GM23248 (cell line): ENCODE measurements at regions not wholly inside any gene's neighbourhood (a gene's known extent, or its start where the extent isn't known, plus 50 kb on each side); places are given as distances from the start of the nearest gene placed in this dataset.

Experiments used
- DNase-seq: peaks from one replicate; pipeline ENCODE4 v3.0.0-alpha.2; 2015
- H2AFZ ChIP-seq: fragments of 200-600 bp; sonication (generic); 2 replicates; pipeline ENCODE4 v1.6.1; 2016; ENCODE audit warnings: antibody characterized with exemption
- H3F3A ChIP-seq: fragments of 200-600 bp; sonication (generic); 2 replicates; pipeline ENCODE4 v1.6.1; 2016; ENCODE audit warnings: mild to moderate bottlenecking, antibody characterized with exemption, mixed run types; ENCODE audit not compliant: insufficient read depth
- H3K27ac ChIP-seq: fragments of 200-600 bp; sonication (generic); 2 replicates; pipeline ENCODE4 v1.5.1; 2016; ENCODE audit warnings: mild to moderate bottlenecking
- H3K27me3 ChIP-seq: fragments of 200-600 bp; sonication (generic); replicated peaks from 2 replicates; pipeline ENCODE4 v1.6.1; 2016; ENCODE audit warnings: mild to moderate bottlenecking; ENCODE audit not compliant: insufficient read depth
- H3K36me3 ChIP-seq: fragments of 200-600 bp; sonication (generic); 2 replicates; pipeline ENCODE4 v1.6.1; 2016; ENCODE audit warnings: low read depth, mild to moderate bottlenecking
- H3K4me1 ChIP-seq: fragments of 200-600 bp; sonication (generic); 2 replicates; pipeline ENCODE4 v1.6.1; 2016; ENCODE audit warnings: mild to moderate bottlenecking; ENCODE audit not compliant: insufficient read depth
- H3K4me2 ChIP-seq: fragments of 200-600 bp; sonication (generic); one replicate; pipeline ENCODE4 v1.6.1; 2016; ENCODE audit warnings: mild to moderate bottlenecking; ENCODE audit not compliant: unreplicated experiment
- H3K4me3 ChIP-seq: fragments of 200-600 bp; sonication (generic); 2 replicates; pipeline ENCODE4 v1.5.1; 2016; ENCODE audit warnings: mild to moderate bottlenecking
- H3K79me2 ChIP-seq: fragments of 200-600 bp; sonication (generic); 2 replicates; pipeline ENCODE4 v1.6.1; 2016; ENCODE audit warnings: mild to moderate bottlenecking; ENCODE audit not compliant: insufficient read depth
- H3K9ac ChIP-seq: fragments of 200-600 bp; sonication (generic); 2 replicates; pipeline ENCODE4 v1.6.1; 2016; ENCODE audit warnings: mild to moderate bottlenecking
- H3K9me2 ChIP-seq: fragments of 200-600 bp; sonication (generic); 2 replicates; pipeline ENCODE4 v1.6.1; 2016; ENCODE audit warnings: mixed run types, mild to moderate bottlenecking, moderate library complexity; ENCODE audit not compliant: insufficient read depth
- H3K9me3 ChIP-seq: fragments of 200-600 bp; sonication (generic); one replicate; pipeline ENCODE4 v1.6.1; 2017; ENCODE audit warnings: low read depth
- H4K20me1 ChIP-seq: fragments of 200-600 bp; sonication (generic); 2 replicates; pipeline ENCODE4 v1.6.0; 2016; ENCODE audit not compliant: insufficient read depth
- EZH2 ChIP-seq: fragments of 200-600 bp; sonication (generic); IDR thresholded peaks from 2 replicates; pipeline ENCODE4 v1.6.1; 2018; ENCODE audit warnings: antibody characterized with exemption, mild to moderate bottlenecking; ENCODE audit not compliant: insufficient read depth, poor library complexity, severe bottlenecking
- EZH2phosphoT487 ChIP-seq: fragments of 200-600 bp; sonication (generic); IDR thresholded peaks from 2 replicates; pipeline ENCODE4 v1.6.1; 2018; ENCODE audit warnings: antibody characterized with exemption, moderate library complexity, mild to moderate bottlenecking, low read depth; ENCODE audit not compliant: insufficient read depth
- WGBS, 2 experiments: methylation state at CpG; one replicate each; pipeline ENCODE4 v1.1.6; 2015 to 2017; ENCODE audit warnings: low lambda C conversion rate in 2 of 2, low coverage in 1 of 2; ENCODE audit errors: missing lambda C conversion rate in 2 of 2; 5-methylcytosine and 5-hydroxymethylcytosine counted together
- in situ Hi-C: fragments of 300-500 bp; cut with MboI; formaldehyde crosslinking; loops from 2 replicates; pipeline ENCODE4 v1.15.0; 2020

GRCh38 chr5:13478831-13479465, 465.5 kb downstream of the DNAH5 start:
- H3K4me1 ChIP-seq: no peaks in the 10 kb centered on the region
- peaks cover 27% of the 10 kb centered on the region for H3K27me3 ChIP-seq
- H3K4me3 ChIP-seq: no peak overlapping the region
- DNase-seq: peak; percentile 69
- no peak overlapping the region for H3K9ac ChIP-seq
- no peaks in the 10 kb centered on the region for H3K79me2 ChIP-seq
- no peaks in the 10 kb centered on the region for H3K9me3 ChIP-seq
- in situ Hi-C loops: no loop called here
- 24 to 28% methylated on average over 9 of the region's 9 CpGs for WGBS, 2 experiments
- no peak for TF ChIP-seq EZH2phosphoT487
- TF ChIP-seq EZH2: no peak
- H3F3A ChIP-seq: 0 out of 2 replicates have a peak, but pooled peaks cover 5% of the 10 kb centered on the region
- no peaks in the 10 kb centered on the region for H3K9me2 ChIP-seq
- H2AFZ ChIP-seq: no peak overlapping the region
- no peaks in the 10 kb centered on the region for H3K36me3 ChIP-seq
- H3K27ac ChIP-seq: no peak overlapping the region
- H4K20me1 ChIP-seq: no peaks in the 10 kb centered on the region
- no peak overlapping the region for H3K4me2 ChIP-seq

- peak; percentile 51 for DNase-seq
- Histone ChIP-seq H3K27me3 (peaks cover 28% of the 10 kb centered on the region), H3K9me2 (no peaks in the 10 kb centered on the region), H3K4me2 (no peak overlapping the region), H3K79me2 (no peaks in the 10 kb centered on the region), H3F3A (0 out of 2 replicates have a peak, but pooled peaks cover 5% of the 10 kb centered on the region), H4K20me1 (no peaks in the 10 kb centered on the region), H3K4me1 (no peaks in the 10 kb centered on the region), H3K4me3 (no peak overlapping the region), H3K9me3 (no peaks in the 10 kb centered on the region), H3K36me3 (no peaks in the 10 kb centered on the region), H3K27ac (no peak overlapping the region), H3K9ac (no peak overlapping the region), H2AFZ (no peak overlapping the region)
- TF ChIP-seq EZH2 (no peak), EZH2phosphoT487 (no peak)
- in situ Hi-C loops: no loop called here
- WGBS, 2 experiments: 54% methylated on average over 7 of the region's 7 CpGs
Observed at GRCh38 chr5:13477118-13477737, 467.3 kb downstream of the DNAH5 start.

- no peaks in the 10 kb centered on the region for H3K79me2 ChIP-seq
Observed at GRCh38 chr5:13472842-13473241, 471.6 kb downstream of the DNAH5 start.

GRCh38 chr5:13470975-13471374, 473.5 kb downstream of the DNAH5 start:
- H3K4me3 ChIP-seq: no peak overlapping the region
- WGBS, 2 experiments: 16 to 23% methylated on average over 1 of the region's 1 CpG

More at GRCh38 chr5:13472842-13473241, 471.6 kb downstream of the DNAH5 start:
- no peak for DNase-seq
- Histone ChIP-seq H3K27ac (no peak overlapping the region), H3K9ac (no peak overlapping the region), H3F3A (0 out of 2 replicates have a peak, but pooled peaks cover 4% of the 10 kb centered on the region), H3K4me1 (no peaks in the 10 kb centered on the region), H3K27me3 (0 out of 2 replicates have a peak, but pooled peaks cover 22% of the 10 kb centered on the region), H3K9me2 (no peaks in the 10 kb centered on the region), H3K36me3 (no peaks in the 10 kb centered on the region), H3K4me2 (no peak overlapping the region), H3K9me3 (no peaks in the 10 kb centered on the region), H2AFZ (no peak overlapping the region), H3K4me3 (no peak overlapping the region), H4K20me1 (no peaks in the 10 kb centered on the region)
- TF ChIP-seq EZH2 (no peak), EZH2phosphoT487 (no peak)
- in situ Hi-C loops: no loop called here
- 46 to 50% methylated on average over 5 of the region's 5 CpGs for WGBS, 2 experiments

More at GRCh38 chr5:13470975-13471374, 473.5 kb downstream of the DNAH5 start:
- in situ Hi-C loops: no loop called here
- Histone ChIP-seq H3K4me2 (no peak overlapping the region), H3K9me2 (no peaks in the 10 kb centered on the region), H3K4me1 (no peaks in the 10 kb centered on the region), H3K27ac (no peak overlapping the region), H3K9ac (no peak overlapping the region), H3K79me2 (no peaks in the 10 kb centered on the region), H3F3A (no peaks in the 10 kb centered on the region), H4K20me1 (no peaks in the 10 kb centered on the region), H3K27me3 (0 out of 2 replicates have a peak, but pooled peaks cover 22% of the 10 kb centered on the region), H2AFZ (no peak overlapping the region), H3K36me3 (no peaks in the 10 kb centered on the region), H3K9me3 (no peaks in the 10 kb centered on the region)
- DNase-seq: no peak
- TF ChIP-seq EZH2 (no peak), EZH2phosphoT487 (no peak)
